GF-D8 (cell line): ENCODE measurements at regions not wholly inside any gene's neighbourhood (a gene's known extent, or its start where the extent isn't known, plus 50 kb on each side); places are given as distances from the start of the nearest gene placed in this dataset.

Experiments
- DNase-seq: peaks from one replicate; lab custom pipeline; 2025; lab: John Stamatoyannopoulos, UW

DNA sequence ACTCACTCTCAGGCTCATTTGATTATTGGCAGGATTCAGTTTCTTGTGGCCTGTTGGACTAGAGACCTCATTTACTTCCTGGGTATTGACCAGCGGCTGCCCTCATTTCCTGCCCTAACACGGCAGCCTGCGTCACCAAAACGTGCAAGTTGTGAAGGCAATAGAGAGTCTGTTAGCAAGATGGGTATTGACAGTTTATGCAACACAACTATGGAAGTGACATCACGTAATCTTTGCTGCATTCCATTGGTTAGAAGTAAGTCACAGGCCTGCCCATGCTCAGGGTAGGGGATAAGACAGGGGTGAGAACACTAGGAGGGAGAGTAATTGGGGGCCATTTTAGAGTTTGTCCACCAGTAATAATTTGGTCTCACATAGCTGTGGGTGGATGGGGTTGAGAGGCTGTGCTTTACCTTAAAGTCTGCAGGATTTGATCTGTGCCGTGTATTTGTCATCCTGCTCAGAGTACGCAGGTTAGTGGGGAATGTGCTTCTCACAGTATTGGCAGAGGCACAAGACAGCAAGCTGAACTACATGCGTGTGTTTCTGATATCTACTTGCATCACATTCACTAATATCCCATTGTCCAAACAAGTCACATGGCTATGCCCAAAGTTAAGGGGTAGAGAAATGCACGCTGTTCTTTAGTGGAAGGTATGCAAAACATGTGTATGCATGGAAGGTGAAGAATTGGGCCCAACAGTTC lies 83.3 kb downstream of the EDEM1 start:
- DNase-seq: no peak

DNA sequence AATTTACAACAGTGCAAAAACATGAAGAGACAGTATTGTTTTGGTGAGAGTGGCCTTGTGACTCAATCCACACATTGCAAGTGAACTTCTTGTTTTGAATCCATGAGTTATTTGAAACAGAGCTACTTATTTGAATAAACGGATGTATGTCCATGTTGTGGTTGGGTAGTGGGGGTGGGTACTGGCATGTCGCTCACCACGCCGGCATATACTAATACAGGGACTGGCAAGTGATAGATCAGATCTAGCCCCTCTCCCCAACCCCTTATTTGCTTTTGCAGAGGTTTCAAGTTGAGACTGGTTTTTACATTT lies 83.8 kb downstream of the EDEM1 start:
- DNase-seq: no peak

DNA sequence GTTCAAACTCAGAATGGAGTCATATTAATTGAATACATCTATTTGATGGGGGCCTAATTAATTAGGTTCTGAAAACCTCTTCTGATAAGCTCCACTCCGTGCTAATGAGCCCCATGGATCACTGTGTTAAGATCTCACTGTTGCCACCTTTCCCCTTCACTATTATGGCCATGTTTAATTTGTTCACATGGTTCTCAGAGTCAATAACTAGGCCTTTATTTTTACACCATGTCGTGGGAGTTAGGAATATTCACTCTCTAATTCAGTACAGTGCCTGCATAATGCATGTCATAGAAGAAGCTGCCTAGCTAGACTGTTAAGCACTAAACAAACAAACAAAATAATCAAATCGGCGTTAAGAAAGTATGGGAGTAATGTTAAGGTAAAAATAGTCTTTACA lies 84.9 kb downstream of the EDEM1 start:
- DNase-seq: no peak

DNA sequence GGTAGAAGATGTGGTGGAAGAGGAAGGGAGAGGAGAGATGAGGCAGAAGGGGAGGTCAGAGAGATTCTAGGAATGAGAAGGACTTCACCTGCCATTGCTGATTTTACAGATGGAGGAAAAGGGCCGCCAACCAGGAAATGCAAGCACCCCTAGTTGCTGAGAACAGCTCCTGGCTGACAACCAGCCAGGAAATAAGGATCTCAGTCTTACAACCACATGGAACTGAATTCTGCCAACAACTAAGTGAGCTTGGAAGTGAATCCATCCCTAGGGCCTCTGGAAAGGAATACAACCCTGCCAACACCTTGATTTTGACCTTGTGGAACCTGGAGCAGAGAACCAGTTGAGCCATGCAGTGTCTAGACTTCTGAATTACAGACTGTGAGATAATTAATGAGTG lies 86.6 kb downstream of the EDEM1 start:
- no peak for DNase-seq

DNA sequence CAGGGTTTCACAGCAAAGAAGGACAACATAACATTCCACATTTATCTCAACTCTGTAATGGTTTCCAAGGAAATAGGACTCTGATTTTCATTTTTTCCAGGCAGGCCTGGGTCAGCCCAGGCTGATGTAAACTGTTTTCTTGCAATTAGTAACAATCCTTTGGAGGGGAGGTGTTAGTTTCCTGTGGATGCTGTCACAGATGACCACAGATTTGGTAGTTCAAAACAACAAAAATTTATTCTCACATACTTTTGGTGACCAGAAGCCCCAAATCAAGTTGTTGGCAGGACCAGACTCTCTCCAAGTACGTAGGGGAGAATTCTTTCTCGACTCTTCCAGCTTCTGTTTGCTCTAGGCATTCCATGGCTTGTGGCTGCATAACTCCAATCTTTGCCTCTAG lies 88.0 kb downstream of the EDEM1 start:
- DNase-seq: no peak

DNA sequence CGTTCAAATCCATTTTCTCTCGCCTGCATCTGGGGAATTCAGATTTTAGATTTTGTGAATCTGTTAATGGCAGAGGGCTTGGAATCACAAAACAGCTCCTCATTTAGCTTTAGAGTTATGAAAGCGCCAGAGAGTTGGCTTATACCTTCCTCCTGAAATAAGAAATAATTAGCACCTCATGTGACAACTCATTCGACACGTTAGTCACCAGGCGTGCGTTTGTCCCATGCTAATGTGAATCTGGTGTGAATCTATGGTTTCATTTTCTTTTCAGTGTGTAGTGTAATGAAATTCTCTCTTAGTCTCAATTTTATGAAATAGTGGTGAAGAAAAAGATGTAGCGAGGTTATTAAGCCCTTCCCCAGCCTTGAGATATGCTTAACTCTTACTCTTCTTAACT lies 89.4 kb downstream of the EDEM1 start:
- no peak for DNase-seq

DNA sequence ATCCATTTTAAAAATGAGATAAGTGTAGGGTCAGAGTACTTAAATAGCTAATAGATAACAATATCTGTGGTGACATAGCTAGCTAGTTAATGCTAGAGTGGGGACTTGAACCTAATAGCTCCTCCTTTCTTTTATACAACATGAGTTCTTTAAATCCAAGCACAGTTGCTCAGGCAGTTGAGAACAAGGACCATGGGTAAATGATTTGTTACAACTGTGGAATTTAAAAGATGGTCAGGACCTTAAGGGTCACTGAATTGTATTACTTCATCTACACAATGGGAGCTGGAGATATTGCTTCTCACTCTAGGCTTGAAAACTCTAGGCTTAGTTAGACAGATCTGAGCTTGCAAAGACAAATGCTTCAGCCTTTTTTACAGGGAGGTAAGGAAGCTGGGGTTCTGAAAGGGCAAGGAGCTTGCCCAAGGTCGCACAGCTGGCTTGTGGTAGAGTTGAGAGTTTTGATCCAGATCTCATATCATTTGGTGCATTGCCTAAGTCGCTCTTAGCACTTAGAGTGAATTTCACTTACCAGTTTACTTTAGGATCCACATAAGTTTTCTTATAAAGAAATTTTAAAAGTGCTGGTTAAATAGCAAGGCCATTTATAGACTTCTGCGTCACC lies 90.2 kb downstream of the EDEM1 start:
- DNase-seq: no peak

DNA sequence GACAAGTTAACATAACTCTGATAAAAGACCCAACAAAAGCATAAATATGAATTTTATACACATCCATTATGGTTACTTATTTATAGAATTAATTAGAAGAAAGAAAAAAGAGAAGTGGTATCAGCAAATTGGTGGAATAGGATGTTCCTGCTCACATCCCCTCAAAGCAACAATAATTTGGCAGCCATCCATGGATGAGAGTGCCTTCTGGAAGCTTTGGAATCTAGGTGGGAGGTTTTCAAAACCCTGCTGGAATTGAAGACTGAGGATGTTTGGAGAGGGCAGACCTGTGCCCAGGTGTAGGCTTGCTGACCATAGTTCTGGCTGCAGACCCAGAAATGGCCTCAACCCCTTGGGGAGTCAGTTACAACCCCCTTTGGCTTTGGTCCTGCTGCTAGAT lies 91.2 kb downstream of the EDEM1 start:
- no peak for DNase-seq

DNA sequence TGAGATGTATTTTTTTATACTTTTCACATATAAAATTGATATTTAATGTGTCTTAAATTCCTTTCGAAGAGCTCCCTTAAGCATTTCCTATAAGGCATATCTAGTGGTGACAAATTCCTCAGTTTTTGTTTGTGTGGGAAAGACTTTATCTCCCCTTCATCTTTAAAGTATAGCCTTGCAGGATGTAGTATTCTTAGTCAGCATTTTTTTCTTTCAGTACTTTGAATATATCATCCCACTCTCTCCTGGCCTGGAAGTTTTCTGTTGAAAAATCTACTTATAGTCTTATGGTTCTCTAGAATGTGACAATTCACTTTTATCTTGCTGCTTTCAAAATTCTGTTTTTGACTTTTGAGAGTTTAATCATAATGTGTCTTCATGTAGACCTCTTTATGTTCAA lies 95.2 kb downstream of the EDEM1 start:
- no peak for DNase-seq

DNA sequence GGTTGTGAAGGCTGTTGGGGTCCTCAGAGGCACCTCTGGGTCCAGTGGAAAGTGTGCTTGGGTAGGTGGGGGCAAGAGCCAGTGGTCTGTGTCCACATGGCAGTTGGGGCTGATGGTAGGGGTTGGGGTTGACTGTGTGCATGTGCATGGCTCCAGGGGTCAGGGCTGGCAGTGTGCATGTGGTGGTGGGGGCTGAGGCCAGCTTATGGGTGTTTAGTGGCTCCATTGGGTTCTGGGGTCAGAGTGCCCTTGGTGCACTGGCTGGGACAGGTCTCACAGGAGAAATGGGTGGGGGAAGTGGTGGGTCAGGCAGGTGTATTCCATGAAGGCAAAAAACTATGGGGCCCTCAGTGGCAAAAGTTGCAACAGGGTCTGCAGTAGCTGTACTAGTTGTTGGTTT lies 97.9 kb downstream of the EDEM1 start:
- DNase-seq: no peak

DNA sequence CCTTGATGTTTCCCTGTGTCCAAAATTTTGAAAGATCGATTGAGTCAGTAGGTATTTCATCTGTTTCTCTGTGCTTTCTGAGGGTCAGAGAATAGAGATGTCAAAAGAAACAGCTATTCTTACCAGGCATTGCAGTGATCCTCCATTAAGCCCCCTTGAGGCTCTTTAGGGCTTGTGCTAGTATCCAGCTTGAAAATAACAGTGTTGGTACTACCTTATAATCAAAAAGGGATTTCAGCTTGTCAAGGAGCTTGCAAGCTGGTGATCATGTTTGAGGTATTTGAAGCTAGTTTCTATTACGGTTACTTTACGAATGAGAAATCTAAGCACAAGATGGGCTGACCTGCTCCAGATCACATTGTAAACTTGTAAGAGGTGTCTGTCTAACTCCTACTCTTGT lies 103.4 kb downstream of the EDEM1 start:
- DNase-seq: no peak

DNA sequence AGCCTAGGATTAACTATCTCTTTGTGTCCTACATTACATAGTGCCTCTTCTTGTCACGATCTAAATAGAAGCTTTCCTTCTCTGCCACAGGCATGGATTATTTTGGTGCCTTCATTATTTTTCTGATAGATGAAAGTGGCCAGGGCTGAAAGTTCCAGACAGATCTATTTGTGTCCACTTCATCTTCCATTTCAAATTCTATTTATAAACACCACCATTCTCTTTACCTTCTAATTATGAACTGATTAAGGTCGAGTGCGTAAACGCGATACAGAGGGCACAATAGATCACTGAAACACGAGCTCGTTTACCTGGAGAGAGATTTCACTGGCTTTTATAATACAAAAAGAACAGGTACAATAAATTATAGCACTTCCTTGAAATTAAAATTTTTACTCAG lies 105.0 kb downstream of the EDEM1 start:
- DNase-seq: no peak

DNA sequence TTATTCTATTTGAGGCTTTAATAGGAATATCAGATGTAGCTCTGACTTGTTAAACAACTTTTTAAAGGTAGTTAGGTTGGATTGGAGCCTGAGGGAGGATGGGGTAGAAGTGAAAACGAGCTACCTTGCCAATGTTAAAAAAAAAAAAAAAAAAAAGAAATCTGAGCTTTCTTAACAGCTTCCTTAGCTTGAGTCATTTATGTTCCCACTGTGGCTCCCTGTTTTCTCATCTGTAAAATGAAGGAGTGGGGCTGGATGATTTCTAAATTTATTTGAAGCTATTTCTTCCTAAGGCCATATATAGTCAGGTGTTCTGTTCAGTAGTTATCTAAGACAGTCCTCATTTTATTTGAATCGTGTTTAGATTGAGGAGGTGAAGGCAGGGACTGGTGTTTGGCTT lies 105.7 kb downstream of the EDEM1 start:
- DNase-seq: no peak

DNA sequence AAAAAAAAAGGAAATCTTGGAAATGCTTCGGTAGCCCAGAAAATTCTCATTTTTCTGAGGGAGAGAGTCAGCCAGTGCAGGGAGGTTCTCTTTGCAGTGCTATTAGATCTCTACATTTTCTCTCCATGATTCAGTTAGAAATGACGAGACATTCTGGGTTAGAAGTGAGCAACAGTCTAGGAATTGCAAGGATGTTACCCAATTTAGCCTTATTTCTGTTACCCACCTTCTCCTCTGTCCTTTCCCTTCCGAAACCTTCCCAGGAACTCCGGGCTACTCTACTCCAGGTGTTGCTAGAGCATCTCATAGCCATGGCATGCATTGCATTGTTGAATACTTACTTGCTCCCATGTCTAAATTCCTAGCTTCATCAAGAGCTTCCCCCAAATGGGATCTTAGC lies 106.8 kb downstream of the EDEM1 start:
- no peak for DNase-seq

DNA sequence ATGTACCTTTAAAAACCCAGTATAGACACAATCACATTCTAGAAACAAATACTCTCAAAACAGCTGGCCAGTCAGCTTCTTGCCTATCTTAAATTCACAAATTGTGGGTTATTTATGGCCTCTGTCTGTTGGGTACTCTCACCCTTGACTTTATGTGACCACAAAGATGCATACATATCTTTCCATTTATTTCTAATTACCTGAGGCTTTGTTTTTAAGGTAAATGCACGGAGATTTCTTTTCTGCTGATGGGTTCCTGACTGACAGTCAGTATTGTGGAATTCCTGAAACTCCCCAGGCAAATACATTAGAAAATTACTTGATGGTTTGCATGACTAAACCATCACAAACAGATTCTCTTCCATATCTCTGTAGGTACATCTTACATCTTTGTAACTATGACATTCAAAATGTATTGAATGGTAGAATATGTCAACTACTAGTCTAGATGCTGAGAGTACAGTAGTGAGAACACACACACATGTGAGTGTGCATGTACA lies 107.7 kb downstream of the EDEM1 start:
- DNase-seq: no peak

DNA sequence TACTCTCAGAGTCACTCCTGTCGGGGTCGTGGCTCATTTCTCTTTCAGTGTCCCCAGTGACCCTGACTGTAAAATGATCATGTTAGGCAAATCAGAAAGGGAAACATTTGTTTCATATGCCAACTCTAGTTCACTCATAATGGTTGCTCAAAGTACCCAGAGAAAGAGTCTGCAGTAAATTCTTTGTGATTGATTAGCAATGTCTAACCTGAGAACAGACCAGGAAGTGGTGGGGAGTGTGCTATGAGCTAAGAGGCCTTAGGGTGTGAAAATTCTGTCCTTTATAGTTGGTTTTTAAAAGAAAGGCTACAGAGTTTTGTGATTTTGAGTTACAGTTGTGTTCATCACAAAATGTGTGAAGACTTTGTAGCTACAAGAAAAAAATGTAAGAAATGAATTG lies 108.9 kb downstream of the EDEM1 start:
- no peak for DNase-seq

DNA sequence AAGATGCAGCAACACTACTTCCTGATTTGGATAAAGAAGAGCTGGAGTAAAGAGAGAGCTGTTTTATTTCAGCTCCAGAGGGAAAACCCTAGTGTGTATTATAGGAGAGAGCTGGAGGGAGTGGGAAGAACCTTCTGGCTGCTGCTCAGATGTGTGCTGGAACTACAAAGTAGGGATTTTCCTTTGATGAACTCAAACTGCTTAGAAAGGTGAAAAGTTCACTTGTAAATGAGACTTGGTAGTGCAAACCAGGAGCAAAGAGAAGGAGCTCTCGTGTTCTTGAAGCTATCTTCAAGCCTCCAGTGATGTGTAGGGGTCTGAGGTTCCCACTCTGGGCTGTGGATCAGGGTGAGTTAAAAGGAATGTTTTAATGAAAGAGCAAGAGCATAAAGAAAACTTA lies 110.4 kb downstream of the EDEM1 start:
- DNase-seq: no peak

DNA sequence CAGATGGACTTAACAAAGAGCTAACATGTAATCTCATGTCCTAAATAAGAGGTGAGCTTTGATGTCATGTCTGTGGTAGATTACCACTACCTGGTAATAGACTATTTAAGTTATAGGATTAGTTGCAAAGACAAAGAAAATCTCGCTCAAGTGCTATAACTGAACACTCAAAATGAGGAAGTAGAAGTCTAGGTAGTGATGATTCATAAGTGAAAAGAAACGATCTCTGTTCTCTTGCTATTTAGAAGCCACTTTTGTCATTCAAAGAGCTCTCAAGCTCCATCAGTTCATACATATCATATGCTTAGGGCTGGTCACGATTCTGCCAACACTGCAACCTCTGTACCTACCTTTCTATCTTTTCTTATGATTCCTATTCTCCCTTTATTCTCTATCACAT lies 110.9 kb downstream of the EDEM1 start:
- no peak for DNase-seq

DNA sequence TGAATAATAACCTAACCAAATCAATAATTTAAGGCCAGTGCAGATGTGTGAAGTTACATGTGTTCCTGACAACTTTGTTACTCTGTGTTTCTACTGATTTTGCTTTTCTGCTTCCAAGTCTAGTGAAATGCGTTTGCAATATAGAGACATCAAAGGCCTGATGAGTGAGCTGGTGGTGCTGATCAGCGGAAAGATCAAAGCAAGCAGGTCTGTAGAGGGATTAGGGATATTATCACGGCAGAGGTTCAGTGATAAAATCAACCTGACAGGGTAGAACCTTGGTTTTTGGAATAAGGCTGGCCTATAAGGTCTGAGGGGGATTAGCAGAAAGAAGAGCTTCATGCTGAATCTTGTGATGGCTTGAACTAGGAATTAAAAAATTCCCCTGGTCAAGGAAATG lies 111.7 kb downstream of the EDEM1 start:
- no peak for DNase-seq

DNA sequence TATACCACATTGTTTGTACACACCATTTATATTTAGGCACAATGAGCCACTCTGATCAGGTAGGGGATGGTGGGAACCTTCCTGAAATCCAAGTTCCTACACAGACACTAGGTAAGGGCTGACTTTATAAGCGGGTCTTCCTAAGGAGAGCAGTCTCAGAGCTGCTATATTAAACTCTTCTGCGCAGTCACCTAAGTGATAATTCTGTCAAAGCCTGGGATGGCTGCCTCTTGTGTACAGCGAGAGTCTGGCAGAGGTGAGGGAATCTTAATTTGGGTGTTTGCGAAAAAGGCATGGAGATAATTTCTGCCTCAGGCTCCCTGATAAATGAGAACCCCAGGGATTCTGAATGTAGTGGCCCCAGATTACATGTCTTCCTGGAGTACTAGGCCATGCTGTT lies 113.1 kb downstream of the EDEM1 start:
- DNase-seq: no peak

DNA sequence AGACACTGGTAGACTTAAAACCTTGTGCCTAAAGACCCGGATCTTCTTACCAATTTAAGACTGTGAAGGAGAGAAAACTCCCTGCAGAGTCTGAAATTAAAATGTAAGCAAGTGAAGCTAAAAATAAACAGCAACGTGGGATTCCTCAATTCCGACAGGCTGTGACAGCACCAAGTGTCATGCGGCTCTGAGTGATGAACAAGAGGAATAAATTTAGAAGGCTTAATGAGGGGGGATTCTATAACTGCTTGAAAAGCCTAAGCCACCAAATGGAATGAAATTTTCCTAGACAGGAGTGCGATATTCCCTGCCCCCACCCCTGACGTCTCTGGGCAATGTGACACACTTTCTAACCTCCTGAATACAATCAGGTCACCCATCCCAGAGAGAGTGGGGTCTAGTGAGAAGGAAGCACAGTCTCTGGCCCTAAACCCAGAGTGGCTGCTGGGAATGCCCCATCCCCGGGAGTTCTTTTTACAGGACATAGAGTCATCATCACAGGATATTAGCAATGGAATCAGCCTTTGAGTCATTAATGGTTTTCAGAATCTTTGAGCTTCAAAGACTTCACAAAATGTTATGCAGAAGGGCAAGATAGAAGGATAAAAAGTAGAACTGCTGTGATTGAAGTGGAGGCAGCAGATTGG lies 114.3 kb downstream of the EDEM1 start:
- no peak for DNase-seq

DNA sequence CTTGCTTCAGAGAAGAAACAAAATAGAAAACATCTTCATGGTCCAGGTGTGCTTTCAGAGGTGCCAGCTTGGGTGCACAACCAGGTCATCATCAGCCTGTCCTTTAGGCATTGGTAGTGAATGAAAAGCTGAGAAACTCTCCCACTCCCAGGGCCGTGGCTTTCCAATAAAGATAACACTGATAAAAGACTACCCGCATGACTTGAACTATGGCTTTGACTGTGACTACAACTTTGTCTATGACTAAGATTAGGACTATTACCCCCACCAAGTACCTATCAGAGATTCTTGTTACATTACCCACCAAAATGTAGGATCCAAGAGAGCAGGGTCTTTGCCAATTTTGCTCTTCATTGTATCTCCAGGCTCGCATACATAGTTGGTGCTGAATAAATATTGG lies 115.2 kb downstream of the EDEM1 start:
- DNase-seq: no peak

DNA sequence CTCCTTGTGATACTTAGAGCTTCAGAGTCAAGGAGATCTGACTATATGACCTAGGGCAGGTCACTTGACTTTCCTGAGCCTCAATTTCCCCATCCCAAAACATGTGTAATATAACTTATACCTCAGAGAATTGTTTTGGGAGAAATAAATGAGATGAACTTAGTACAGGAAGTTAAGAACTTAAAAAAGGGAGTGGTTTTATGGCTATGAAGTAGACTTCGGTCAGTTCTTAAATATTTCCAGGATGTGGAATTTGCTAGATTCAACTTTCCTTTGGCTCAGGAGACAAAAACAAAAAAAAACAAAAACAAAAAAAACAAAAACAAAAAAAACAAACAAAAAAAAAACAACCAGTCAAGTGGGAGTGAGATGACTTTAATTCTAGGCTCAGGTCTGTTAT lies 116.7 kb downstream of the EDEM1 start:
- no peak for DNase-seq
